Activated CD8-positive, alpha-beta memory T cell treated with anti-CD3 and anti-CD28 coated beads for 24 hours (primary cell): ENCODE measurements at regions not wholly inside any gene's neighbourhood (a gene's known extent, or its start where the extent isn't known, plus 50 kb on each side); places are given as distances from the start of the nearest gene placed in this dataset.
"Not testable (repeated sequence)": the region's sequence is repeated elsewhere in the genome, so short reads cannot be mapped to it uniquely, and the experiment has no call there.

Experiments used
- DNase-seq: peaks from one replicate; pipeline ENCODE4 v3.0.0-alpha.2; 2020

DNA sequence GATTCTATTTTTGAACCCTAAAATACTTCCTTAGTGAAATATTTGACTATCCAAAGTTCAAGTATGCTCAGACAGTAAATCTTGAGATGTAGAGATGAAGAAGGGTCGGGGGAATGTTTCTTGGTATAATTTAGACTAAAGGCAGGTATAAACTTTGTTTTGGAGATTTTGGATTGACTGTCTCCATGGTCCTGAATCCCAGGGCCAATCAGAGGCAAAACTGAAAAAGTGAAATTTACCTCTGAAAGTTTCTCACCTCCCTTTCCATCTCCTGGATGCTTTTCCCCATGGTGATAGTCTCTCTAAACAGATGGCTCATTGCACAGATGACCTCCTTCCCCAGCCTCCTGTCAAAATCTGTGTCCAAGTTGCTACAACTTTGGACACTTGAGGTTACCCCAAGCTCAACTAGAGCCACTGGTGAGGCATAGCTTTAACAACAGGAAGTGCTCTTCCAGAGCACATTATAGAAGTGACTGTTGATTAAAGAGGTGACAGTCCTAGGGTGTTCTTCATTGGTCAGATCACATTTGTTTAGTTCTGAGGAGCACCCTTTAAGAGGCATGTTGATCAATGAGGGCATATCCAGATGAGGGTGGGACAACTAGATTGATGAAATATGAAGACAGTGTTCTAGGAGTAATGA is 128.4 kb downstream of the AKAP11 start:
- no peak for DNase-seq

DNA sequence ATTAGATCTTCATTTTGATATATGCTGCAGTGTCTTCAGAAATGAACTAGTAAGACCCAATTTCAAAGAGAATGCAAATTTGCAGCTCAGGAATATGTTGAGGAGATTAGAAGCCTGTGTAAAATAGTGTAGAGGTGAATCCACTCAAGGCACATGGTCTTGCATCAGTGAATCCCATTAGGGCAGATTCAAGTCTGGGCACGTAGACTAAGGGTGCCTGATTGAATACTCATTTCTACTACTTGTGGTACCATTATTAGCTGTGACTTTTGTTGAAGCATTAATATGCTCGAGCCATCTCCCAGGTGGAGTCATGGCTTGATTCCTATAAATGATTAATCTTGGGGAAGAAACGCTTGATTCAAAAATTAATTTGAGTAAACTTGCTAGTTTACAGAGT is 129.4 kb downstream of the AKAP11 start:
- DNase-seq: no peak

DNA sequence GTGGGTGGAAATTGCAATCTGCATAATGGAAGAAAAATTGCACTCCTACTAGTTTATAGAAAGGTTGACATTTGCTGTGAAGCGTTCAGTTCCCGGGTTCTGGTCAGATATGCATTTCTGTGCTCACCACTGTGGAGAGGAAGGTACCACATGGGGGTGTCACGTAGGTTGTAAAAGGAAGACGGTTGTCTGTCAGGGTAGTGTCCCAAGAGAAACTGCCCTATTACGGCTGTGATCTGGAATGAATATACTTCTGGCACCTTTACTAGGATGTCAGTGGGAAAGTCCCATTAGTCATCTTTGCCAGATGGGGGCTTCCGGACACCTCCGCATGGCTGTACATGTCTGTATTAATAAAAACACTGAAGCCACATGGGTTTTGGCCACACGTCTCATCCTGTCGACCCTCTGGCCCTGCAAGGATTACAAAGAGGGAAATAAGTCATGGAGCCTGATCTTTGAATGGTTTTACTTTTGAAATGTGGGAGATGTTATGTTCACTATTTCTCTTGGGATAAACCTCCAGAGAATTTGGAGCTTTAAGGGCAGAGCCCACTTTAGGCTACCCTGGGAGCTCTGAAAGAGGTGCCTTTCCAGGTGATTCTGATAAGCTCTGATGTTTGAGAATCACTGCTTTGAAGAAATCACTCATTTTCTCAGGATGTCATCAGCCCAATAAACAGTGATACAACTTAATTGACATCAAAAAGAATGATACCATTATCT is 133.9 kb downstream of the AKAP11 start:
- peak; percentile 75 for DNase-seq

DNA sequence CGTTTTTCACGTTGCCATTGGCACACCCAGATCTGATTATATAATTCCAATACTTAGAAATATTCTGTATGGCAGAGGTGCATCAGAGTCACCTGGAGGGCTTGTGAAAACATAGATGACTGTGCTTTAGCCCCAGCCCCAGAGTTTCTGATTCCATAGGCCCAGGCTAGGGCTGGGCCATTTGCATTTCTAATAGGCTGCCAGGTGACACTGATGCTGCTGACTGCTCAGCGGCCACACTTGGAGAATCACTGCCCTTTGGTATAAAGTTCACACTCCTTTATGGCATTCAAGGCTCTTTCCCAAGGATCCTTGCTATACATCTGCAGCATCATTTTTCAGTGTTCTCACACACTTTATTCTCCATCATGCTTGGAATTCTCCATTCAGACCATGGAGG is 137.1 kb downstream of the AKAP11 start:
- no peak for DNase-seq

DNA sequence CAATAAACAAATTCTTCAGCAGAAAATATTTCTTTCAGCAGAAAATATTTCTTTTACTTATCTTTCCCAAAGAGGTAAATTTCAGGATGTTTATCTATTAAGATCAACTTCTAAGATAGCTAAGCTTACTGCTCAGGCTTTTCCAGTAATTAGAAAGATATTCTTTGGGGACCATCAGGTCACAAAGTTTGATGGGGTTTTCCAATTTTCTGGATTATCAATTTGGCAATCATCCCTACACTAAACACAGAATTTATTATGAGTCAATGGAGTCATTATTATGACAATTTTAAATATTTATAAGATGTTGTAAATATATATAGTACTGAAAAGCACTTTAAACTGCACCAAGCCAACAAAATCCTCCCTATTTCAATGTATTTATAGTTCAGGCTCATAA is 137.6 kb downstream of the AKAP11 start:
- DNase-seq: no peak

DNA sequence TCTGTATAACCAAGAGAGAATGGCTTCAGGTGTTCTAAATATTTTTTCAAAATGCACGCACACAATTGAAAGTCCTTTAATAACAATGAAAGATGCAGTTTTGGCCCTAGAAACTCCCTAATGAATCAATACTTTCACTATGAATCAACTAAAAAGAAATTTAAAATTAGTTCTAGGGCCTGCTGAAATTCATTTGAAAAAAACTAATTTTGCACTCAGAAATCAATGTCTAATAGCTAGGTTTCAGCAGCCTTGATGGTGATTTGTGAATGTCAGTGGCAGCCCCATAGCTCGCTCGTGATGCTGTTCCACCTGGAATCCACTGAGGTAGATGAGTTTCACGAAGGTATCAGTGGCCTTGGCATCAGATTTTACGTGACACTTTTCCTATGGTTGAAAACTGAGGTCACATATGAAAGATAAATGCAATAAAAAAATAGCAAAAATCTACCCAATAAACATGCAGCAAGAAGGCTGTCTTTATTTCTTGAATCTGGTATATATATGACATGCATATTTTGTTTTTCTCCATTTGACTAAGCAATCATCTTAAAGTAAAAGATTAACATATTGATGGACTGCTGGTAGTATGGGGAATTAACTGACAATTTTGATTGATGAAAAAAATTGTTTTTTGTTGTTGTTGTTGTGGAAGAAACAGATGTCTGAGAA is 141.0 kb downstream of the AKAP11 start:
- no peak for DNase-seq

DNA sequence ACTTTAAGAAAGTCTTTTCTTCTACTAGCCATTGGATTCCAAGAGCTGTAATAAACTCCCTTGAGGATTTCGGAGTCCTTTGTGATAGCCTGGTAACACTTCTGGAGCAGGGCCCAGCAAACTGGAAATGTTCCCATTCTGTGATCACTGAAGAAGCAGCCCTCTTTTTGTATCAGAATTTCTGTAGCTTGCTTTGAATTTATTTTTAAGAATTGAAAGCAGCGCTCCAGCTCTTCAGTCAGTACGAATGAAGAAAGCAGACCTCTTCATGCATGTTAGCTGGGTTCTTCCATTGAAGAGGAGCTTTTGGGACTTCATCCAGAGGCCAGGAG is 141.5 kb downstream of the AKAP11 start:
- no peak for DNase-seq

DNA sequence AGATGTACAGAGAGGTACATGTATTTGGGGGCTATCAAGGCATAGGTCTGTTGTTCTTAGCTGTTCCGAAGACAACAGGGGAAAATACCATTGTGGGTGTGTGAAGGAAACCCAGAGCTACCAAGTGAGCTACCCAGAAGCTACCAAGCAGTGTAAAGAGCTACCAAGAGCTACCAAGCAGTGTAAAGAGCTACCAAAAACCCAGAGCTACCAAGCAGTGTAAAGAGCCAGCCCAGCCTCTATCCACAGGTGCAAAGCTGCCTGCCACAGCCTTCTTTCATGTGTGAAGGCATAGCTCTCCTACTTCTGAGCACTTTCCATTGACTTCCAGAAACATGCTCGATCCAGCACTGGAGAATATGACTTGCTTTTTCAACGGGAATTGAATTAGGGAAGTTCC is 145.7 kb downstream of the AKAP11 start:
- DNase-seq: no peak

DNA sequence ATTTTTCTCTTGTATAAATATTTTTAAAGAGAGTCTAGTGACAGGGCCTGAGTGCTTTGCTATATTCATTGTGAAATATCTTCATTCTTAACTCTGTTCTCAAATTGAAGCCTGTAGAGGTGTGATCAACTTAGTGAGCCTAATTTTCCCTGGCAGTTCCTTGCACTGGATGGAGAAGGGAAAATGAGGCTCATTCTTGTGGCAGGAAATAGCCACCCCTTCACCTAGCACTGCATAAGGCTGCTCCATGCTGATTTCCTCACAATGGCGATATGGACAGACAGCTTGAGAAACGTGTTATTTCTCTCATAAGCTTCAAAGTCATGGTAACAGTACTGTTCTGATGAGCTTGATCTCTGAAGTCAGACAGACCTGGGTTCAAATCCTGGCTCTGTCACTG is 146.2 kb downstream of the AKAP11 start:
- DNase-seq: no peak

DNA sequence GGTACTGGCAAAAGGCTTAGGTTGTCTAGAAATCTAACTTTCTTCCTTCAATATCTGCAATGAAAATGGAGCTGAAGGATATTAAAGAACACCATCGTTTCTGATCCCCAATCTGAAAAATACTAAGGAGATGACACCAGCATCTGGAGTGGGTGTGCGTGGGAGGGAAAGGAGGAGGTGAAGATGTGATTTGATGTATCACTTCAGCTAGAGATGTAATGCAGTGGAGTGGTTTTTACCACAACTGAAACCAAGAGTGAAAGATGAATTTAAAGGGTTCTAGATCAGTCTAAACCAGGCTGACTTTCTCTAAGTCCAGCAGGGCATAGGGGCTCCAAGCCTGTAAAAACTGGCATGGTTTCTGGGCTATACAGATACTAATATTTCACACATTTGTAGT is 148.4 kb downstream of the AKAP11 start:
- DNase-seq: peak; percentile 72

DNA sequence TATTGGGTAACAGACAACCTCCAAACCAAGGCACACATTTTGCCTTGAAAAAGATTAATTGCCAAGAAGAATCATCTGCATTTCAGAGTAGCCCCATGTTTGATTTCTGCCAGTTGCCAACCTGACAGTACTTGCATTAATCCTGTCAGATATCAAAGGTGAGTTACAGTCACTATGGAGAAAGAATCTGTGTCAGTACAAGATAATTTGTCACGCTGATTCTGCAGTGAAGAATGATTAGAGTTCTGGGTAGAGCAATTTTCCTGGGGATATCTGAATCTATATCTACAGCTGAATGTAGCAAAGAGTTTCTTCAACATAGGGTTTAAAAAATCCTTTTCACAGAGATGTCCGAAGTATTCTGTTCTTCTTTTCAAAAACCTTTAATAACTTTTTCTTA is 150.7 kb downstream of the AKAP11 start:
- no peak for DNase-seq

DNA sequence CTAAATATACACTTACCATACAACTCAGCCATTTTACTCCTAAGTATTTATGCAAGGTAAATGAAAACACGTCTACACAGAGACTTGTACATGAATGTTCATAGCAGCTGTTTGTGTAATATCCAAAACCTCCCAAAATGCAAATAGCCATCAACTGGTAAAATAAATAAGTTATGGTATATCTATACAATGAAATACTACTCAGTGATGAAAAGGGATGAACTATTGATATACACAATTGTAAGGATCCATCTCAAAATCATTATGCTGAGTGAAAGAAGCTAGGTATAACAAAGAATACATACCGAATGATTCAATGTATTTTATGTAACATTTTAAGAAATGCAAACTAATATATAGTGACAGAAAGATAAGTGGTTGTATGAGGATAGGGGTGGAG is 149.8 kb upstream of the TNFSF11 start:
- DNase-seq: no peak

DNA sequence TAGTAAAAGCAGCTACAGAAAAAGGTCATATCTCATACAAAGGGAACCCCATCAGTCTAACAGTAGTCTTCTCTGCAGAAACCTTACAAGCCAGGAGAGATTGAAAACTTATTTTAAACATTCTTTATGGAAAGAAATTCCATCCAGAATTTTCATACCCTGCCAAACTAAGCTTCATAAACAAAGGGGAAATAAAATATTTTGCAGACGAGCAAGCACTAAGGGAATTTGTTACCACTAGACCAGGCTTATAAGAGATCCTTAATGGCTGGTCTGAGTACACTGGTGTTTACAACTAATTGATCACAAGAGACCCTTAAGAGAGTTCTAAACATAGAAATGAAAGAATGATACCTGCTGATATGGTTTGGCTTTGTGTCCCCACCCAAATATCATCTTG is 128.6 kb upstream of the TNFSF11 start:
- no peak for DNase-seq

DNA sequence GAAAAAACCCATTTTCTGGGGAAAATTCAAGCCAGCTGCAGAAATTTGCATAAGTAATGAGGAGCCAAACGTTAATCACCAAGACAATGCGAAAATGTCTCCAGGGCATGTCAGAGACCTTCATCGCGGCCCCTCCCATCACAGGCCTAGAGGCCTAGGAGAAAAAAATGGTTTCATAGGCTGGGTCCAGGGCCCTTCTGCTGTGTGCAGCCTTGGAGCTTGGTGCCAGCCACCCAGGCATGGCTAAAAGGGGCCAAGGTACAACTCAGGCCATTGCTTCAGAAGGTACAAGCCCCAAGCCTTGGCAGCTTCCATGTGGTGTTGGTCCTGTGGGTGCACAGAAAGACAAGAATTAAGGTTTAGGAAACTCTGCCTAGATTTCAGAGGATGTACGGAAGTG is 127.4 kb upstream of the TNFSF11 start:
- DNase-seq: not testable (repeated sequence)

DNA sequence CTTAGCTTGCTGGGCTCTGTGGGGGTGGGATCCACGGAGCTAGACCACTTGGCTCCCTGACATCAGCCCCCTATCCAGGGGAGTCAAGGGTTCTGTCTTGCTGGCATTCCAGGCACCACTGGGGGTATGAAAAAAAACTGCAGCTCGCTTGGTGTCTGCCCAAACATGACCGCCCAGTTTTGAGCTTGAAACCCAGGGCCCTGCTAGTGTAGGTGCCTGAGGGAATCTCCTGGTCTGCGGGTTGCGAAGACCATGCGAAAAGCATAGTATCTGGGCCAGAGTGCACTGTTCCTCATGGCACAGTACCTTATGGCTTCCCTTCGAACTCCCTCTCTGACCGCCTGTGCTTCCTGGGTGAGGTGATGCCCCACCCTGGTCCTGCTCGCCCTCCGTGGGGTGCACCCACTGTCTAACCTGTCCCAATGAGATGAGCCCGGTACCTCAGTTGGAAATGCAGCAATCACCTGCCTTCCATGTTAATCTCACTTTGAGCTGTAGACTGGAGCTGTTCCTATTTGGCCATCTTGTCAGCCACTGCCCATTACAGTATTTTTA is 120.8 kb upstream of the TNFSF11 start:
- DNase-seq: no peak

DNA sequence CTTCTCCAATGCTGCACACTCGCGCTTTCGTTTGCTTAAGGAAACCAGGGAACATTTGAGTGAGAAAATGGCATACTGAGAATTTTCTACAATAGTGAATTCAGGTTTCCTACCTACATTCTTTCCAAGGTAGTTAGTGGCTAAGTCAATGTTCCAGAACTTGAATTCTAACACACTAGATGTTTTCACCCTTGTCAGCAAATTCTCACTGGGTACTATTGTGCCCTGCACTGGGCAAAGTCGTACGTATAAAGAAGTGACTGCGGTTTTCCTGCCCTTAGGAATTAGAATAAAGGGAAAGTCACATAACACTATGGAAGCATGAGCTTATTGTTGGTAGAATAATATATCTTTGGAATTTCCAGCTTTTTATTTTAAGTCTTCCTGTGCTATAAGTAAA is 119.2 kb upstream of the TNFSF11 start:
- DNase-seq: no peak

DNA sequence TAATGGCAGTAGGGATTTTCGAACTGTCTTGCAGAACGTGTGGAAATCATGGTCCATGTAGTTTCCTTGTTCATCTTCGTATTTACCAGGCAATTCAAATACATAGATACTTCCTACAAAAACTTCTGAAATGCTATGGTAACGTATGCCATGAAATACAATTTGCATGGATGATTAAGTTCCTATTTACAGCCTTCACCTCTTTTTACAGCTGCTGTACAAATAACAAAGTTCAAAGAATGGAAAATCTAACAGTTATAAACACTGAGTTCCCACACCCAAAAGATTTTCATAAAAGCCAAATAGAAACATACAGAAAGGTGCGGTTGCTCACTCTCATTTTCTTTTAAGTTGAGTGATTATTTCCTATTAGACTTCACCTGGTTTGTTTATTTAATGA is 115.8 kb upstream of the TNFSF11 start:
- no peak for DNase-seq

DNA sequence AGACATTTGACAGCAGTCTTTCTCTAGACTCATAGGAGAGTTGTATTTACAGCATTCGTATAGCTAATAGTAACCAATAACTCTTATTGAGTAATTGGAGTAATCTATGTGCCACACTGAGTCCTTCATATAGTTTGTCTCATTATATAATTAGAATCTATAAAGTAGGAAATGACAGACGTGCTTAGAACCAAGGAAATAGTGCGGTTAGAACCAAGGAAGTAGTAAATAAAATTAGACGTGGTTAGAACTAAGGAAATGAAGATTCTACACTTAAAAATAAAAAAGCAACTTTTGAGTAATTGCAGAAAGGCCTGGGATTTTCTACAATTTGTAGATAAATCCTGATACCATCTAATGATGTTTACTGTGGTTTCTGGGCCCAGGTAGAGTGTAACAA is 107.8 kb upstream of the TNFSF11 start:
- no peak for DNase-seq

DNA sequence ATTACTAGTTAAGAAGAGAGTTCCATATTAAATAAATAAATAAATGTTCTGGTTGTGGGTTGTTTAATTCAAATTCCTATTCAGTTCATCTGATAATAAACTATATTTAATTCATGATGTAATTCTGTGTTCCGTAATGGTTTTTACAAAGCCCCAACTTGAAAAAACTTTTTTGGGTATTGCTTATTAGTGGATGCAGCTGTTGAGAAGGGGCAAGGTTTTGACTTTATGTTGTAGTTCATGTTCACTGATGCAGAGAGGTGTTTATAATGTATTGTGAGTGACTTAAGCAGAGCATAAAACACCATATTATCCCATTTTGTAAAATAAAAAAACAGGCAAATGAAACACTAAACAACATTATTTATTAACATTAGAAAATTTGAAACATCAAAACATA is 107.3 kb upstream of the TNFSF11 start:
- DNase-seq: no peak

DNA sequence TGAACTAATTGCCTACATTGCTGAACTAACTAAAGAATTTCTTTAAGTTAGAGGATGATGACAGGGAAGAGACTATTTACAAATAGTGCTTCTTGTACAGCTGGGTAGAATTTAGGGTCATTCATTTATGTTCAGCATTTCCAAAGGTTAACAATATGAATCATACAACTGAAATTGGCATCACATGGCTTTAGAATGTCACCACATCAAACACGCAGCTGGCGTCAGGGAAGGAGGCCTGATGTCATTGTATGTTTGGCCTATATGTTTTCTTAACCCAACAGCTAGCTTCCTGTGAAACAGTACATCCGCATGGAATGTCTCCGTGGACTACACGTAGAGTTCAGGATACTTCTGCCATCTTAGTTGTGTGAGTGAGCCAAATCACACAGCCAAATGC is 99.0 kb upstream of the TNFSF11 start:
- DNase-seq: no peak

DNA sequence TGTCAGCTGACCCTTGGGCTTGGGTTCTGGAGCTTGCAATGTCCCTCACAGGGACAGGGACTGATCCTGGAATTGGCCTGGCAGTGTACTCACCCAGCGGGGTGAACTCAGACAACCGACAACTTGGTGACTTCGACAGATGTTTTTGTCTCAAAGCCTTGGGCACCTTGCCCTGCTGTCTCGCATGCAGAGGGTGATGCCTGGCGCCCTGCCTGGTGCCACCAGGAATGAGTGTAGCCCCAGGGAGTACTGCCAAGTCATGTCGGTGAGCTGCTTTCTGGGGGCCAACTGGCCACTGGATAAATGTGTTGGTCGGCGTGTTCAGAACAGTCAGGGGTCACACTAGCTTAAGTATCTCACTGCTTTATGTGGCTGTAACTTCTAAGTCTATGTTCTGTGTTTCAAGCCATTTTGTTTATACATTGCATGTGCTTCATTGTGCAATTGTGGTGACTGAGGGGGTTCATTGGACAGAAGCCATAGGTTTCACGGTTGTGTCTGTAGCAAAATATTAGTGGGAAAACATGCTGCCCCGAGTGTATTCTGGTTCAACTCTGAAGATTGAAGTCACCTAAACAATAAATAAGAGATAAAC is 96.3 kb upstream of the TNFSF11 start:
- no peak for DNase-seq

DNA sequence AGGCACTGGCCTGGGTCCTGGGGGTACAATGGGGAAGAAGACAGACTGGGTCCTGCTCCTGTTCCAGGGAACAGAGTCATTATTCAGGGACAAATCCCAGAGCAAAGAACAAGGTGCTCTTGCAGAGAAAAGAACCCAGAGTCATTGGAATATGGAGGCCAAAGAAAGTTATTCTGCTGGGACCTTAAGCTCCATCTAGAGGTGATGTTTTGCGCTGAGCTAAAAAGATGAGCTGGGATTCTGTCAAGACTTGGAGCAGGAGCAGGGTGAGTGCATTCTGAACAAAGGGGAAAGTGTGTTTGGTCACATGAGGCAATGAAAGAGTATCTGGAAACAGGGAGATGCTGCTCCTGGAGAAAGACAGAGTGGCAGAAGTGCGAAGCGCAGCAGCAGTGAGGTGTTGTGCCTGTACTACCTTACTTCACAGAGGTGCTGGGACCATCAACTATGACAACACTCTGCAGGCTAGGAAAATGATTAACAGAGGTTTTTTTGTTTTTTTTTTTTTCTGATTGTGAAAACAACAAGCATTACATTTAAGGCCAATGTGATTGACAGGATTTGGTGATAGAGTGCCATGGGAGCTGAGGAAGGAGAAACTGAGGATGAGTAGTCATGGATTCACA is 95.3 kb upstream of the TNFSF11 start:
- DNase-seq: no peak

DNA sequence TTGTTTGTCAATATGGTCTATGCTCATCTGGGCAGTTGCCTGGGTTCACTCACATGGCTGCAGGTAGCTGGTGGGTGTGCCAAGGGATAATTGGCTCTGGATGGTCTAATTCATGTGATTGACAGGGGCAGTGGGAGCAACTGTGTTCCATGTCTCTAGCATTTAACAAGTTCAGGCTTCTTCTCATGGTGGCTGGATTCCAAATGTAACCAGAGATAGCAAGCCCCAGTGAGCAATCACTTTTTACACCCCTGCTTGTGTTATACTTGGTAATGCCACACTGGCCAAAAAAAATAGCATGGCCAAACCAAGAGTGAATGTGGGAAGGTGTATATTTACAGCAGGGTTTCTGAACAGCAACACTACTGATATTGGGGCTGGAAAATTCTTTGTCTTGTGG is 89.6 kb upstream of the TNFSF11 start:
- no peak for DNase-seq
